K562 (cell line): ENCODE measurements at regions not wholly inside any gene's neighbourhood (a gene's known extent, or its start where the extent isn't known, plus 50 kb on each side); places are given as distances from the start of the nearest gene placed in this dataset.

Experiments used
- ATAC-seq: fragments of 200-7000 bp; cut with Tn5 transposase; 3 replicates; pipeline ENCODE4 v1.9.1; 2020; ENCODE audit warnings: moderate library complexity
- BruUV-seq: library from RNA; stranded (reverse); fragments of 400-500 nt; replicated peaks from 2 replicates; lab custom pipeline; 2021; lab: Mats Ljungman, UMichigan
- CTCF ChIA-PET: fragments of 300-600 bp; formaldehyde crosslinking; extraction: SDS; loops from one replicate; lab custom pipeline; 2021; ENCODE audit warnings: low intra/inter-chr PET ratio; lab: Yijun Ruan, JAX
- POLR2A ChIA-PET: fragments of 300-600, 350-650 bp; sonication (Branson Sonifier 250); formaldehyde crosslinking; extraction: SDS; loops from one replicate; lab custom pipeline; 2021; ENCODE audit warnings: antibody characterized with exemption, inconsistent platforms; lab: Yijun Ruan, JAX
- DNase-seq, 4 experiments: peaks; one replicate each; pipeline versions ENCODE4 v3.0.0 to v3.0.0-alpha.2; 2011 to 2018; ENCODE audit warnings: low spot score in 3 of 4, mixed read lengths in 3 of 4; ENCODE audit errors: extremely low read depth in 1 of 4
- FAIRE-seq: peaks from 2 replicates; lab custom pipeline; 2011; peaks lifted over from hg19 to GRCh38; lab: Jason Lieb, UNC
- H2AFZ ChIP-seq: 2 replicates; pipeline ENCODE4 v1.6.0; 2011; ENCODE audit warnings: low read depth, low read length, control low read depth, inconsistent platforms
- H3K27ac ChIP-seq: fragments of 200-600 bp; 3 replicates; pipeline ENCODE4 v1.8.0; 2011; ENCODE audit warnings: low read depth, mild to moderate bottlenecking, control low read depth, inconsistent platforms, low read length, moderate library complexity, mixed read lengths; ENCODE audit errors: extremely low read depth
- H3K27me3 ChIP-seq, 2 experiments: fragments of 300-600 bp in 1 of 2; 2 replicates in 1 of 2; 3 replicates in 1 of 2; pipeline versions ENCODE4 v1.6.0 to v1.8.0; 2011; ENCODE audit warnings: inconsistent platforms in 2 of 2, low read length in 2 of 2, mild to moderate bottlenecking in 1 of 2, mixed read lengths in 1 of 2, moderate library complexity in 1 of 2; ENCODE audit not compliant: control insufficient read depth in 2 of 2, insufficient read depth in 2 of 2
- H3K36me3 ChIP-seq: fragments of 300-600 bp; 3 replicates; pipeline ENCODE4 v1.8.0; 2011; ENCODE audit warnings: mild to moderate bottlenecking, low read length, inconsistent platforms; ENCODE audit not compliant: control insufficient read depth, insufficient read depth
- H3K4me1 ChIP-seq, 2 experiments: fragments of 200-600 bp in 1 of 2; replicated peaks in 1 of 2; 2 replicates in 1 of 2; 3 replicates in 1 of 2; pipeline versions ENCODE4 v1.5.1 to v1.8.0; 2011; ENCODE audit warnings: inconsistent platforms in 2 of 2, low read length in 2 of 2, mild to moderate bottlenecking in 1 of 2, mixed read lengths in 1 of 2, moderate library complexity in 1 of 2; ENCODE audit not compliant: control insufficient read depth in 2 of 2, insufficient read depth in 2 of 2
- H3K4me2 ChIP-seq: 2 replicates; pipeline ENCODE4 v1.6.1; 2011; ENCODE audit warnings: low read length, control low read depth, inconsistent platforms, mixed read lengths; ENCODE audit not compliant: insufficient read depth
- H3K4me3 ChIP-seq: fragments of 200-600 bp; sonication (generic), shearing (Covaris generic); 2 replicates; pipeline ENCODE4 v1.5.1; 2016; ENCODE audit warnings: control low read depth, inconsistent platforms
- H3K79me2 ChIP-seq: fragments of 200-600 bp; 3 replicates; pipeline ENCODE4 v1.8.0; 2011; ENCODE audit warnings: low read length, inconsistent platforms; ENCODE audit not compliant: control insufficient read depth, insufficient read depth
- H3K9ac ChIP-seq, 2 experiments: 2 replicates each; pipeline versions ENCODE4 v1.6.0 to v1.6.1; 2011; ENCODE audit warnings: low read depth in 2 of 2, low read length in 2 of 2, control low read depth in 1 of 2, inconsistent platforms in 1 of 2, mild to moderate bottlenecking in 1 of 2, mixed read lengths in 1 of 2; ENCODE audit not compliant: insufficient read depth in 1 of 2
- H3K9me1 ChIP-seq: one replicate; pipeline ENCODE4 v1.6.0; 2011; ENCODE audit warnings: inconsistent platforms, mild to moderate bottlenecking, low read length, moderate library complexity; ENCODE audit not compliant: control insufficient read depth, insufficient read depth
- H3K9me3 ChIP-seq: replicated peaks from 2 replicates; pipeline ENCODE4 v1.5.1; 2011; ENCODE audit warnings: low read depth, low read length, inconsistent platforms; ENCODE audit not compliant: control insufficient read depth, insufficient read depth
- H4K20me1 ChIP-seq: replicated peaks from 2 replicates; pipeline ENCODE4 v1.6.1; 2011; ENCODE audit warnings: low read length, inconsistent platforms, mixed read lengths; ENCODE audit not compliant: control insufficient read depth, insufficient read depth
- MEIS2 ChIP-seq: fragments of 450-650 bp; IDR thresholded peaks from 2 replicates; pipeline ENCODE4 v1.6.1; 2014; ENCODE audit warnings: mild to moderate bottlenecking; ENCODE audit not compliant: partially characterized antibody
- WHSC1 ChIP-seq: IDR thresholded peaks from one replicate; pipeline ENCODE4 v1.6.1; 2012; ENCODE audit warnings: low read length, control low read depth, inconsistent platforms
- ZNF239 ChIP-seq: fragments of 250-450 bp; sonication (Bioruptor Pico); IDR thresholded peaks from 2 replicates; pipeline ENCODE4 v1.4.0; 2020; ENCODE audit warnings: mild to moderate bottlenecking
- ZNF75A ChIP-seq: fragments of 450-650 bp; formaldehyde crosslinking; IDR thresholded peaks from 2 replicates; pipeline ENCODE4 v1.4.0; 2020; ENCODE audit warnings: mild to moderate bottlenecking
- WGBS: fragments of 100-300 bp; shearing (Covaris generic); methylation state at CpG from one replicate; pipeline ENCODE4 v1.1.6; 2016; ENCODE audit warnings: low coverage, mixed read lengths; ENCODE audit not compliant: insufficient coverage; ENCODE audit errors: missing lambda C conversion rate; 5-methylcytosine and 5-hydroxymethylcytosine counted together
- in situ Hi-C: fragments of 300-500 bp; cut with MboI; formaldehyde crosslinking; loops from 4 replicates; pipeline ENCODE4 v1.15.0; 2018; ENCODE audit warnings: inconsistent platforms, mixed read lengths
- intact Hi-C: fragments of 100-400 bp; cut with micrococcal nuclease; formaldehyde crosslinking; loops from 2 replicates; pipeline ENCODE4 v1.14.2; 2022
- TF ChIP-seq, protein P1 (sequence below): fragments of 250-450 bp; sonication (Bioruptor Pico); IDR thresholded peaks from 2 replicates; pipeline ENCODE4 v1.8.0; 2022; ENCODE audit warnings: moderate library complexity, mild to moderate bottlenecking, inconsistent platforms

DNA sequence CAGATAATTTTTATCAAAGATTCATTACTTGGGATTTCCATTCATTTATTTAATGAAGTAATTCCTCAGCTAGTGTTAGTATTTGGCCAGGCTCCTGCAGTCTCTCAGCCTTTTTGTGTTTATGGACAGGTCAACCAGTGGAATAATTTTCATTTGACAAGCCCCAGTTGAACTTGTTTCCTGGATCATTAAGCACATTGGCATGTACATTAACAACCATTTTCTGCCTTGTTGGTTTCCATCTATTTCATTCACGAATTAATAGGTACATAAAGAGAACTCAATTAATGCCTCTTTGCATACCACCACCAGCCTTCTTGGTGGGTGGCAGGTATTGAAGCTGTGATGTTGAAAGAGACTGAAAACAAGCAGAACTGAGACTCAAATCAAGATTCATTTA lies 745.2 kb downstream of the KCNA4 start (continued):
- TF ChIP-seq, protein P1, sequence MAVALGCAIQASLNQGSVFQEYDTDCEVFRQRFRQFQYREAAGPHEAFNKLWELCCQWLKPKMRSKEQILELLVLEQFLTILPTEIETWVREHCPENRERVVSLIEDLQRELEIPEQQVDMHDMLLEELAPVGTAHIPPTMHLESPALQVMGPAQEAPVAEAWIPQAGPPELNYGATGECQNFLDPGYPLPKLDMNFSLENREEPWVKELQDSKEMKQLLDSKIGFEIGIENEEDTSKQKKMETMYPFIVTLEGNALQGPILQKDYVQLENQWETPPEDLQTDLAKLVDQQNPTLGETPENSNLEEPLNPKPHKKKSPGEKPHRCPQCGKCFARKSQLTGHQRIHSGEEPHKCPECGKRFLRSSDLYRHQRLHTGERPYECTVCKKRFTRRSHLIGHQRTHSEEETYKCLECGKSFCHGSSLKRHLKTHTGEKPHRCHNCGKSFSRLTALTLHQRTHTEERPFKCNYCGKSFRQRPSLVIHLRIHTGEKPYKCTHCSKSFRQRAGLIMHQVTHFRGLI (CRISPR knock-in tag) = no peak
- TF ChIP-seq ZNF239 (CRISPR knock-in tag) = no peak

DNA sequence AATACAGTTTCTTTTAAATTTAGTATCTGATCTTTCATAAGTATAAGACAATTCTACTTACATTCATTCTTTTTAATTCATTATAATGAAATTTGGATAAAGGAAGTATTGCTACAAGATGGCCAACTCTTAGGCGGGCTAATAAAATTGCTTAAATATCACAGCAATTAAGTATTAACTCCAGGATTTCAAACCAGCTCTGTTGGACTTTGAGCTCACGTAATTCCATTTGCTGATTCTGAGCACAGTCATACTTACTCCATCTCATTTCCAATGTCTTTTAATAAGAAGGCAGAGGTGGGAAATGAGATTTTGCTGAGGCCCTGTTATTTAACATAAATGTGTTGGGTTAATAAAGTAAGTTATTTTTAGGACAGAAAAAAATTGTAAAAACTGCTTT lies 748.1 kb downstream of the KCNA4 start:
- POLR2A ChIA-PET = no interaction called here
- WGBS = 0% methylated on average over 2 of the region's 2 CpGs
- TF ChIP-seq ZNF75A (CRISPR knock-in tag) (no peak), WHSC1 (no peak), MEIS2 (no peak)
- TF ChIP-seq, all 486 proteins: peak for 0
- no TSS peak for BruUV-seq
- H3K9ac ChIP-seq = no peak overlapping the region
- DNase-seq (no peak), FAIRE-seq (no peak), ATAC-seq (no peak)
- H3K9me1 ChIP-seq = no peaks in the 10 kb centered on the region
- no peaks in the 10 kb centered on the region for H3K27me3 ChIP-seq
- H3K79me2 ChIP-seq = no peaks in the 10 kb centered on the region
- intact Hi-C loops (no loop called here), in situ Hi-C loops (no loop called here)
- H3K4me2 ChIP-seq = no peak overlapping the region
- no peaks in the 10 kb centered on the region for H3K36me3 ChIP-seq
- H3K27ac ChIP-seq = no peak overlapping the region
- no peak overlapping the region for H3K4me3 ChIP-seq
- no peaks in the 10 kb centered on the region for H4K20me1 ChIP-seq
- no peaks in the 10 kb centered on the region for H3K4me1 ChIP-seq
- H2AFZ ChIP-seq = no peak overlapping the region
- CTCF ChIA-PET = no interaction called here
- no peaks in the 10 kb centered on the region for H3K9me3 ChIP-seq
